WI38 (cell line): ENCODE measurements at regions not wholly inside any gene's neighbourhood (a gene's known extent, or its start where the extent isn't known, plus 50 kb on each side); places are given as distances from the start of the nearest gene placed in this dataset.

ENCODE experiments used
- H3K4me3 ChIP-seq: 2 replicates; pipeline ENCODE4 v1.5.1; 2011; ENCODE audit warnings: low read depth, mild to moderate bottlenecking, control low read depth, low read length
- CTCF ChIP-seq: IDR thresholded peaks from 2 replicates; pipeline ENCODE4 v1.5.1; 2012; ENCODE audit warnings: low read depth, mild to moderate bottlenecking, control low read depth, low read length

GRCh38 chr5:142428036-142428772 lies 103.4 kb upstream of the SPRY4 start:
- TF ChIP-seq CTCF = no peak

GRCh38 chr5:142427529-142427928 lies 102.7 kb upstream of the SPRY4 start:
- no peak for TF ChIP-seq CTCF
- no peak overlapping the region for H3K4me3 ChIP-seq

More at GRCh38 chr5:142428036-142428772, 103.4 kb upstream of the SPRY4 start:
- no peak overlapping the region for H3K4me3 ChIP-seq

GRCh38 chr5:142427015-142427364 lies 102.2 kb upstream of the SPRY4 start:
- H3K4me3 ChIP-seq = no peak overlapping the region
- no peak for TF ChIP-seq CTCF

- no peak for TF ChIP-seq CTCF
- no peak overlapping the region for H3K4me3 ChIP-seq
Measured at GRCh38 chr5:142426129-142427014, 101.6 kb upstream of the SPRY4 start.

GRCh38 chr5:142425286-142426065 lies 100.7 kb upstream of the SPRY4 start:
- no peak overlapping the region for H3K4me3 ChIP-seq
- no peak for TF ChIP-seq CTCF

GRCh38 chr5:142422429-142422828 lies 97.6 kb upstream of the SPRY4 start:
- TF ChIP-seq CTCF = no peak
- H3K4me3 ChIP-seq = no peak overlapping the region
